VCaP (cell line): ENCODE measurements at regions not wholly inside any gene's neighbourhood (a gene's known extent, or its start where the extent isn't known, plus 50 kb on each side); places are given as distances from the start of the nearest gene placed in this dataset.
A peak's percentile ranks its signal among the peaks of the same experiment; 100 is the strongest.

Experiments used
- H3K27ac ChIP-seq: fragments of 450-650 bp; 2 replicates; pipeline ENCODE4 v1.5.1; 2017
- TF ChIP-seq, protein P1 (sequence below): fragments of 450-650 bp; conservative IDR thresholded peaks from 2 replicates; pipeline ENCODE4 v1.5.1; 2017; ENCODE audit warnings: mild to moderate bottlenecking, moderate library complexity

DNA sequence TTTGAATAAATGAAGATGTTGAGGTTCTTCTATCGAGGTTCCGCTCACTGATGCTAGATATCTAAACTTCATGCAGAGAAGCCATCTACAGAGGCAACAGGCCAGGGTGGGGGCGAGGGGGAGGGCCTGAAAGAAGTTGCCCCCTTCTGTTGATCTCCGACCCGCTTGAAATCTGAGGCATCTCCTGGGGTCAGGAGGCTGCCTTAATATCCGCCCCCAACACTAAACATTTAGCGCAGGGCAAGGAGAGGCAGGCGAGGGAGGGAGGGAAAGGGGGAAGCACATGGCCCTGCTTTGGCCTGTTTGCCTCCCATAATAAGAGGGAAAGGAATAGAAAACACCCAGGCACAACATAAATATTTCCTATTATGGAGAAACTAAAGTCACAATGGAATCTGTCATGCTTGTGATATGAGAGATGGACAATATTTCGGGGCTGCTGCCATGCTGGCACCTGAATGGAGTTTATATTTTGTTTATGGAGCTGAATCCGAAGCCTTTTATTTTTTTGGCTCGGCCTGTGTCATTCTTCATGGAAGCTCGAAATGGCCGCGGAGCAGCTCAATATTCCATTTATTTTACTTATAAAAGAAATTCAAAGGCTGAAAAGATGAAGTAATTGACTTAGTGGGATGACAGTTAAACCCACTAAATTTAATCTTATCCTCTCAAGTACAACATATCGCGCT is 221.1 kb downstream of the INSIG2 start:
- TF ChIP-seq, protein P1, sequence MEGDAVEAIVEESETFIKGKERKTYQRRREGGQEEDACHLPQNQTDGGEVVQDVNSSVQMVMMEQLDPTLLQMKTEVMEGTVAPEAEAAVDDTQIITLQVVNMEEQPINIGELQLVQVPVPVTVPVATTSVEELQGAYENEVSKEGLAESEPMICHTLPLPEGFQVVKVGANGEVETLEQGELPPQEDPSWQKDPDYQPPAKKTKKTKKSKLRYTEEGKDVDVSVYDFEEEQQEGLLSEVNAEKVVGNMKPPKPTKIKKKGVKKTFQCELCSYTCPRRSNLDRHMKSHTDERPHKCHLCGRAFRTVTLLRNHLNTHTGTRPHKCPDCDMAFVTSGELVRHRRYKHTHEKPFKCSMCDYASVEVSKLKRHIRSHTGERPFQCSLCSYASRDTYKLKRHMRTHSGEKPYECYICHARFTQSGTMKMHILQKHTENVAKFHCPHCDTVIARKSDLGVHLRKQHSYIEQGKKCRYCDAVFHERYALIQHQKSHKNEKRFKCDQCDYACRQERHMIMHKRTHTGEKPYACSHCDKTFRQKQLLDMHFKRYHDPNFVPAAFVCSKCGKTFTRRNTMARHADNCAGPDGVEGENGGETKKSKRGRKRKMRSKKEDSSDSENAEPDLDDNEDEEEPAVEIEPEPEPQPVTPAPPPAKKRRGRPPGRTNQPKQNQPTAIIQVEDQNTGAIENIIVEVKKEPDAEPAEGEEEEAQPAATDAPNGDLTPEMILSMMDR = no peak
- 0 out of 2 replicates have a peak overlapping the region, but pooled peaks have one; percentile 26 for H3K27ac ChIP-seq

DNA sequence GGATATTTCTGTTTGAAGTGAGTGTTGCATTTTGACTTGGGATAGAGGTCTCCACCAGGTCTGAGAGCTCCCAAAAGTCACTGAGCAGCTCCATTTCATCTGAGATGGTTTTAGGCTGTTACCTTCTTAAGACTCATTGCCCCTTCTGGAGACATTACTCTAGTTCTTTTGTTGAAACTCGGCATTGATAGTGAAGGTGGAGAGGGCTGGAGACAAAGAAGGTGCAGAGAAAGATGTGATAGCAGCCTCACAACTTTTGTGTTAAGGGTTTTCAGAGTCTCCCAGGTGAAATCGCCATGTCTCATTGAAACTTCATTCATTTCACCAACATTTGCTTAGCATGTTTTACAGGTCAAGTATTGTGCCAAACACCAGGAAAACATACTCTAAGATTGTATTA is 219.6 kb downstream of the INSIG2 start:
- no peak overlapping the region for H3K27ac ChIP-seq
- TF ChIP-seq, protein P1 = no peak

DNA sequence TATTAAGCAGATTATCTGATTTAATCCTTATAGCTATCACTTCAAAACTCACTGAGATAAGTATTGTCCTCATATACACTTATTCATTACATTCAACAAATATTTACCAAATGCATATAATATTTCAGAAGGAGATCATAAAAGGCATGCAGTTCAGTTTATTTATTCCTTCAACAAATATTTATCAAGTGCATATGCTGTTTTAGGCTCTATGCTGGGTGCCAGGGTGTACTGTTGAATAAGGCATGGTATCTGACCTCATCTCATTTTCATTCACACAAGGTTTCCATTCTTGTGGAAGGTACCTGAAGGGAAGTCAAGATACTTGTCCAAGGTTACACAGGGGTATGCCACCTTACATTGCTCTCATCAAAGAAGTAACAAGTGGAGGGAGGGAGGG is 213.0 kb downstream of the INSIG2 start:
- TF ChIP-seq, protein P1 = no peak
- H3K27ac ChIP-seq = no peak overlapping the region

DNA sequence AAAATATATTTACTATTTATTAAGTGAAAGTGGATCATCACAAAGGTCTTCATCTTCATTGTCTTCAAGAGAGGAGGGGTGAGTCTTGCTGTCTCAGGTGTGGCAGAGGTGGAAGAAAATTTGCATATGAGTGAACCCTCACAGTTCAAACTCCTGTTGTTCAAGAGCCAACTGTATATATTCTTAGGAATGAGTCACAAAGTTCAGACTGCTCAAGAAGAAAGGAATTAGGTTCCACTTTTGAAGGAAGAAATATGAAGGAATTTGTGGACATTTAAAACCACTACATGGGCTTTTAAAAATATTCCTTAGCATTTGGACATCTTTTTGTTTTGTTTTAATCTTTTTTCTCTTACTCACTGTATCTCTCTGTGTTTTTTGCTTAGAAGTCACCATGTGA is 212.6 kb downstream of the INSIG2 start:
- no peak overlapping the region for H3K27ac ChIP-seq
- TF ChIP-seq, protein P1 = no peak

DNA sequence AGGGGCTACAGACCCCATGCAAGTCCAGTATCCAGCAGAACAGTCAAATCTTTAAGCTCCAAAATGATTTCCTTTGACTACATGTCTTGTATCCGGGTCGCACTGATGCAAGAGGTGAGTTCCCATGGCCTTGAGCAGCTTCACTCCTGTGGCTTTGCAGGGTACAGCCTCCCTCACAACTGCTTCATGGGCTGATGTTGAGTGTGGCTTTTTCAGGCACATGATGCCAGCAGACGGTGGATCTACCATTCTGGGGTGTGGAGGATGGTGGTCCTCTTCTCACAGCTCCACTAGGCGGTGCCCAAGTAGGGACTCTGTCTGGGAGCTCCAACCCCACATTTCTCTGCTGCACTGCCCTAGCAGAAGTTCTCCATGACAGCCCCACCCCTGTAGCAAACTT is 208.4 kb downstream of the INSIG2 start:
- TF ChIP-seq, protein P1 = no peak
- H3K27ac ChIP-seq = no peak overlapping the region

DNA sequence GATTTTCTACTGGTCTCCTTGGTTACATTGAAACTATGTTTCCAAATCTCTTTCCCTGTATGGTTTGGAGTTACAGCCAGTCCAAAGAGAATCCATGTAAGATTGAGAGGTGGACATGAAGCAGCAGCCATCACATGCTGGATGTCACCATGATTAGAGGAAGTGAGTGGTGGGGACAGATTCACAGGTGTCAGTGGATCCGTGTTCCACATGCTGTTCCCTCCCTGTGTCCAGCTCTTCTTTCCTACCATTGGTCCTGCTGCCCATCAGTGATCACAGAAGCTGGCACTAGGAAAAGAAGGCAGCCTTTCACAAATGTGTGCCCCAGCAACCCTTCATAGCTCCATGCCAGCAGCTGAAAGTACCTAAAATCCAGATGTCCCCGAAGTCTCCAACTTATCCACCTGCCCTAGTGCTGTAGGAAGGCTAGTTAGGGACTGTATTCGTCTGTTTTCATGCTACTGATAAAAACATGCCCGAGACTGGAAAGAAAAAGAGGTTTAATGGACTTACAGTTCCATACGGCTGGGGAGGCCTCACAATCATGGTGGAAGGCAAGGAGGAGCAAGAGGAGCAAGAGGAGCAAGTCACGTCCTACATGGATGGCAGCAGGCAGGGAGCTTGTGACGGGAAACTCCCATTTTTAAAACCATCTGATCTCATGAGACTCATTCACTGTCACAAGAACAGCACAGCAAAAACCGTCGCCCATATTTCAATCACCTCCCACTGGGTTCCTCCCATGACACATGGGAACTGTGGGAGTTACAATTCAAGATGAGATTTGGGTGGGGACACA is 207.5 kb downstream of the INSIG2 start:
- H3K27ac ChIP-seq = no peak overlapping the region
- TF ChIP-seq, protein P1 = no peak

DNA sequence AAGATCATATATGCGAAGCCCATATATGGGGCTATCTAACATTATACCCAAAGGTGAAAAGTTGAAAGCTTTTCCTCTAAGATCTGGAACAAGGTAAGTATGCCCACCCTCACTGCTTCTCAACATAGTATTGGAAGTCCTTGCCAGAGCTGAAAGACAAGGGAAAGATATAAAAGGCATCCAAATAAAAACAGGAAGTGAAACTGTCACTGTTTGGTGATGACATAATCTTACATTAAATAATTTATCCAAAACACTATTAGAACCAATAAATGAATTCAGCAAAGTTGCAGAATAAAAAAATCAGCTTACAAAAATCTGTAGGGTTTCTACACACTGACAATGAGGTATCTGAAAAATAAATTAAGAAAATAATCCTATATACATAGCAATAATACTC is 205.8 kb downstream of the INSIG2 start:
- TF ChIP-seq, protein P1 = no peak
- H3K27ac ChIP-seq = no peak overlapping the region
